Natural killer cell treated with Interleukin-12 subunit alpha and Interleukin-12 subunit beta and Interleukin-15 and Interleukin-18, amount 100 ng/mL, for 72 hours (primary cell): ENCODE measurements at regions not wholly inside any gene's neighbourhood (a gene's known extent, or its start where the extent isn't known, plus 50 kb on each side); places are given as distances from the start of the nearest gene placed in this dataset.

Experiments used
- ATAC-seq, 2 donors: fragments of 150-1000 bp; cut with Tn5 transposase in 1 of 2; sonication (Bioruptor Pico), chemical (Tn5 transposase) in 1 of 2; 2 replicates each; pipeline ENCODE4 v1.10.0; 2021
- DNase-seq: peaks from one replicate; pipeline ENCODE4 v3.0.0; 2022; ENCODE audit warnings: low spot score
- H3K27ac Mint-ChIP-seq, 2 donors: 1 replicate in 1 of 2; 2 replicates in 1 of 2; pipeline ENCODE4 v1.8.0; 2022; ENCODE audit warnings: mixed read lengths in 2 of 2, mild to moderate bottlenecking in 1 of 2, moderate library complexity in 1 of 2
- H3K27me3 Mint-ChIP-seq, 2 donors: 1 replicate in 1 of 2; 2 replicates in 1 of 2; pipeline ENCODE4 v1.8.0; 2022; ENCODE audit warnings: mixed read lengths in 2 of 2
- H3K36me3 Mint-ChIP-seq: one replicate; pipeline ENCODE4 v1.8.0; 2022; ENCODE audit warnings: mixed read lengths
- H3K4me1 Mint-ChIP-seq, 2 donors: 1 replicate in 1 of 2; 2 replicates in 1 of 2; pipeline ENCODE4 v1.8.0; 2022; ENCODE audit warnings: low read depth in 2 of 2, mixed read lengths in 2 of 2, mild to moderate bottlenecking in 1 of 2
- H3K4me3 Mint-ChIP-seq: one replicate; pipeline ENCODE4 v1.8.0; 2022; ENCODE audit warnings: mixed read lengths
- H3K9me3 Mint-ChIP-seq: 2 replicates; pipeline ENCODE4 v1.8.0; 2022; ENCODE audit warnings: mixed read lengths

DNA sequence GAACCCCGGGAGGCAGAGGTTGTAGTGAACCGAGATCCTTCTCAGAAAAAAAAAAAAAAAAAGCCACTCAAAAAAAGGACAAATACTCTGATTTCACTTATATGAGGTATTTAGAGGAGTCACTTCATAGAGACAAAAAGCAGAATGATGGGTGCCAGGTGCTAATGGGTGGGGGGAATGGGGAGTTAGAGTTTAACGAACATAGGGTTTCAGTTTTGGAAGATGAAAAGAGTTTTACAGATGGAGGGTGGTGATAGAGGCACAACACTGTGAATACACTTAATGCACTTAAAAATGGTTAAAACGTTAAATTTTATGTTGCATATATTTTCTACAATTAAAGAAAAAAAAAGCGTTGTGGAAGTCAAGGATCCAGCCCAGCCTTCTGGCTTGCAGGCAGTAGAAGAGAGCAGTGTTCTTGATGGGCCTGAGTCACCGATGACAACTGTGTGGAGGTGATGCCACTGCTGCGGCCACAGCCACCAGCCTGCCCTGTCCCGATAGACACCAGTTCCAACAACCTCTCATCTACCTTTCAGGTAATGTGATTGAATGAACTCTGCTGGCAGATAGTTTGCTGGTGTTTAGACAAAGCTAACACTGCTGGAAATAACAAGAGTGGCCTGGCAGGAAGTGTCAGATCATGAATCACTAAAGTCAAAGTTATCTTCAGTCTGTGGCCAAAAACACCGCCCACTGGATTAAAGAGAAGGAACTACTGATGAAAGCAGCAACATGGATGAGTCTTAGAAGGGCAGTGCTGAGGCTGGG lies 49.9 kb upstream of the COX10 start:
- no peak for DNase-seq
- Mint-ChIP-seq H3K27ac (no peak overlapping the region), H3K27me3 (peaks cover 7 to 10% of the 10 kb centered on the region in 2 donors), H3K4me1 (peaks cover 0 to 3% of the 10 kb centered on the region in 2 donors), H3K36me3 (no peaks in the 10 kb centered on the region), H3K4me3 (no peak overlapping the region), H3K9me3 (no peaks in the 10 kb centered on the region)
- no peak for ATAC-seq
